CD4-positive, CD25-positive, alpha-beta regulatory T cell (primary cell): ENCODE measurements at regions not wholly inside any gene's neighbourhood (a gene's known extent, or its start where the extent isn't known, plus 50 kb on each side); places are given as distances from the start of the nearest gene placed in this dataset.
"Not testable (repeated sequence)": the region's sequence is repeated elsewhere in the genome, so short reads cannot be mapped to it uniquely, and the experiment has no call there.

Source experiments
- ATAC-seq, 2 donors: fragments of 150-1000 bp; cut with Tn5 transposase; one replicate each; pipeline ENCODE4 v1.10.0; 2021; ENCODE audit warnings: low read depth in 2 of 2, moderate number of reproducible peaks in 2 of 2, moderate library complexity in 1 of 2
- DNase-seq, 3 donors: peaks; one replicate each; pipeline versions ENCODE4 v3.0.0 to v3.0.0-alpha.2; 2012 to 2022; ENCODE audit warnings: mixed read lengths in 1 of 3
- H3K27ac ChIP-seq: one replicate; pipeline ENCODE4 v1.7.0; 2013; ENCODE audit warnings: mild to moderate bottlenecking, low read length; ENCODE audit not compliant: insufficient read depth, poor library complexity, severe bottlenecking
- H3K27me3 ChIP-seq: one replicate; pipeline ENCODE4 v1.7.0; 2013; ENCODE audit warnings: low read length; ENCODE audit not compliant: control insufficient read depth, insufficient read depth
- H3K36me3 ChIP-seq: one replicate; pipeline ENCODE4 v1.7.0; 2013; ENCODE audit warnings: mild to moderate bottlenecking, low read length, moderate library complexity; ENCODE audit not compliant: control insufficient read depth, insufficient read depth
- H3K4me1 ChIP-seq: 2 replicates; pipeline ENCODE4 v1.7.0; 2013; ENCODE audit warnings: mild to moderate bottlenecking, low read length; ENCODE audit not compliant: insufficient read depth, control insufficient read depth, poor library complexity, severe bottlenecking
- H3K4me3 ChIP-seq: one replicate; pipeline ENCODE4 v1.7.0; 2013; ENCODE audit warnings: low read depth, mild to moderate bottlenecking, low read length, moderate library complexity
- H3K9me3 ChIP-seq, 2 experiments: 1 replicate in 1 of 2; 2 replicates in 1 of 2; pipeline ENCODE4 v1.7.0; 2013; ENCODE audit warnings: low read length in 2 of 2, mild to moderate bottlenecking in 1 of 2, moderate library complexity in 1 of 2; ENCODE audit not compliant: control insufficient read depth in 2 of 2
- H3K27ac Mint-ChIP-seq, 3 donors: one replicate each; pipeline ENCODE4 v1.8.0; 2020 to 2022; ENCODE audit warnings: mild to moderate bottlenecking in 3 of 3, mixed read lengths in 3 of 3, moderate library complexity in 2 of 3
- H3K27me3 Mint-ChIP-seq: one replicate; pipeline ENCODE4 v1.8.0; 2022; ENCODE audit warnings: mild to moderate bottlenecking, mixed read lengths
- H3K36me3 Mint-ChIP-seq: one replicate; pipeline ENCODE4 v1.8.0; 2020; ENCODE audit warnings: mixed read lengths
- H3K4me1 Mint-ChIP-seq, 4 donors: one replicate each; pipeline ENCODE4 v1.8.0; 2020 to 2022; ENCODE audit warnings: mixed read lengths in 4 of 4, mild to moderate bottlenecking in 1 of 4
- H3K4me3 Mint-ChIP-seq, 4 donors: one replicate each; pipeline ENCODE4 v1.8.0; 2020 to 2022; ENCODE audit warnings: mild to moderate bottlenecking in 4 of 4, mixed read lengths in 4 of 4, moderate library complexity in 3 of 4
- H3K9me3 Mint-ChIP-seq, 7 donors: one replicate each; pipeline ENCODE4 v1.8.0; 2020 to 2022; ENCODE audit warnings: mixed read lengths in 7 of 7, mild to moderate bottlenecking in 3 of 7, moderate library complexity in 2 of 7

DNA sequence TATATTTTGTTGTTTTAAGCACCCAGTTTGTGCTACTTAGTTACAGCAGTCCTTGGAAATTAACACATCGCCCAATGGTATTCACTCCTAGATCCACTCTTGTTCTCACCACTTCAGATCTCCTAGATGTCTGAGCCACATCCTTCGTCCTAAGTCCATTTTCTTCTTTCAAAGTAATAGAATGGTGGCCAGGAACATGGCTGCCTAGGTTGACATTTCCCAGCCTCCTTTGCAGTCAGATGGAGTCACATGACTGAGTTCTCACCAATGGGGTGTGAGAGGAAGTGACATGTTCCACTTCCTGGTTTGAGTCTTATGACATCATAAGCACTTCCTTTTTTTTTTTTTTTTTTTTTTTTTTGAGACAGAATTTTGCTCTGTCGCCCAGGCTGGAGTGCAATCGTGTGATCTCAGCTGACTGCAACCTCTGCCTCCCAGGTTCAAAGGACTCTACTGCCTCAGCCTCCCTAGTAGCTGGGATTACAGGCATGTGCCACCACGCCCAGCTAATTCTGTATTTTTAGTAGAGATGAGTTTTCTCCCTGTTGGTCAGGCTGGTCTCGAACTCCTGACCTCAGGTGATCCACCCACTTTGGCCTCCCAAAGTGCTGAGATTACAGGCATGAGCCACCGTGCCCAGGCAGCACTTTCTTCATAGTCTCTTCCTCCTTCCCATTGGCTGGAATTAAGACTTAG, 91.7 kb upstream of the MRI1 start:
- H3K4me1 Mint-ChIP-seq, H3K4me1 ChIP-seq, H3K9me3 ChIP-seq, H3K36me3 ChIP-seq, H3K4me3 Mint-ChIP-seq, H3K4me3 ChIP-seq, H3K27ac ChIP-seq, ATAC-seq, H3K9me3 Mint-ChIP-seq, H3K36me3 Mint-ChIP-seq, H3K27me3 ChIP-seq, H3K27me3 Mint-ChIP-seq, H3K27ac Mint-ChIP-seq: not testable (repeated sequence)
- DNase-seq: peak in 2 of 3 donors; percentile 2 to 38

GRCh38 chr19:13670846-13671245, 93.5 kb upstream of the MRI1 start:
- H3K27ac Mint-ChIP-seq: no peak overlapping the region
- no peaks in the 10 kb centered on the region for H3K27me3 Mint-ChIP-seq
- no peaks in the 10 kb centered on the region for H3K36me3 Mint-ChIP-seq
- ATAC-seq: no peak
- H3K36me3 ChIP-seq: no peaks in the 10 kb centered on the region
- H3K9me3 ChIP-seq: no peaks in the 10 kb centered on the region
- no peak overlapping the region for H3K27ac ChIP-seq
- no peak overlapping the region for H3K4me3 ChIP-seq
- no peak overlapping the region for H3K4me3 Mint-ChIP-seq
- H3K27me3 ChIP-seq: no peaks in the 10 kb centered on the region
- no peak for DNase-seq
- H3K4me1 Mint-ChIP-seq: no peaks in the 10 kb centered on the region
- no peaks in the 10 kb centered on the region for H3K4me1 ChIP-seq
- peaks cover 0 to 7% (median 3%) of the 10 kb centered on the region in 7 donors for H3K9me3 Mint-ChIP-seq

- no peaks in the 10 kb centered on the region for H3K36me3 ChIP-seq
- DNase-seq (no peak), ATAC-seq (no peak)
- no peak overlapping the region for H3K27ac ChIP-seq
- no peak overlapping the region for H3K4me3 ChIP-seq
- H3K4me3 Mint-ChIP-seq: no peak overlapping the region
- no peaks in the 10 kb centered on the region for H3K36me3 Mint-ChIP-seq
- no peaks in the 10 kb centered on the region for H3K27me3 Mint-ChIP-seq
- no peaks in the 10 kb centered on the region for H3K4me1 ChIP-seq
- peaks cover 0 to 7% (median 3%) of the 10 kb centered on the region in 7 donors for H3K9me3 Mint-ChIP-seq
- H3K27me3 ChIP-seq: no peaks in the 10 kb centered on the region
- no peaks in the 10 kb centered on the region for H3K9me3 ChIP-seq
- H3K4me1 Mint-ChIP-seq: no peaks in the 10 kb centered on the region
- H3K27ac Mint-ChIP-seq: no peak overlapping the region
Measured at GRCh38 chr19:13669780-13670355, 94.5 kb upstream of the MRI1 start.

DNA sequence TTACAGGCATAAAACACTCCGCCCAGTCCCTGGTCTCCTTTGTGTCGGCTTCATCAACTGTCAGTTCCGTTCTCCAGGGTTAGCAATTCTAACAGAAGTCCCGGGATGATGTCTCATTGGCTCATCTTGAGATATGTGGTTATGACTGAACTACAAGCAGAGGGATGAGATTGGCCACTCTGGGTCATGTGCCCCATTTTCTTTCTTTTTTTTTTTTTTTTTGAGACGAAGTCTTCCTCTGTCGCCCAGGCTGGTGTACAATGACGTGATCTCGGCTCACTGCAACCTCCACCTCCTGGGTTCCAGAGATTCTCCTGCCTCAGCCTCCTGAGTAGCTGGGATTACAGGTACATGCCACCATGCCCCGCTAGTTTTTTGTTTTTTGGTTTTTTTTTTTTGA, 95.4 kb upstream of the MRI1 start:
- ATAC-seq: no peak
- Histone ChIP-seq H3K4me3 (no peak overlapping the region), H3K27me3 (no peaks in the 10 kb centered on the region), H3K36me3 (no peaks in the 10 kb centered on the region), H3K4me1 (no peaks in the 10 kb centered on the region), H3K9me3 (no peaks in the 10 kb centered on the region), H3K27ac (no peak overlapping the region)
- H3K4me3 Mint-ChIP-seq: no peak overlapping the region
- H3K4me1 Mint-ChIP-seq: no peaks in the 10 kb centered on the region
- H3K27me3 Mint-ChIP-seq: no peaks in the 10 kb centered on the region
- peak overlapping the region in 1 of 3 donors; percentile 79 for H3K27ac Mint-ChIP-seq
- H3K9me3 Mint-ChIP-seq: peaks cover 0 to 7% (median 3%) of the 10 kb centered on the region in 7 donors
- DNase-seq: no peak
- H3K36me3 Mint-ChIP-seq: no peaks in the 10 kb centered on the region

GRCh38 chr19:13666165-13666564, 98.2 kb upstream of the MRI1 start:
- H3K27me3 ChIP-seq: no peaks in the 10 kb centered on the region
- no peaks in the 10 kb centered on the region for H3K9me3 ChIP-seq
- Mint-ChIP-seq H3K4me3 (no peak overlapping the region), H3K27me3 (peaks cover 4% of the 10 kb centered on the region), H3K9me3 (no peaks in the 10 kb centered on the region), H3K36me3 (no peaks in the 10 kb centered on the region), H3K4me1 (no peaks in the 10 kb centered on the region), H3K27ac (no peak overlapping the region)
- no peaks in the 10 kb centered on the region for H3K36me3 ChIP-seq
- H3K27ac ChIP-seq: no peak overlapping the region
- no peak for ATAC-seq
- no peak overlapping the region for H3K4me3 ChIP-seq
- H3K4me1 ChIP-seq: no peaks in the 10 kb centered on the region
- DNase-seq: no peak

DNA sequence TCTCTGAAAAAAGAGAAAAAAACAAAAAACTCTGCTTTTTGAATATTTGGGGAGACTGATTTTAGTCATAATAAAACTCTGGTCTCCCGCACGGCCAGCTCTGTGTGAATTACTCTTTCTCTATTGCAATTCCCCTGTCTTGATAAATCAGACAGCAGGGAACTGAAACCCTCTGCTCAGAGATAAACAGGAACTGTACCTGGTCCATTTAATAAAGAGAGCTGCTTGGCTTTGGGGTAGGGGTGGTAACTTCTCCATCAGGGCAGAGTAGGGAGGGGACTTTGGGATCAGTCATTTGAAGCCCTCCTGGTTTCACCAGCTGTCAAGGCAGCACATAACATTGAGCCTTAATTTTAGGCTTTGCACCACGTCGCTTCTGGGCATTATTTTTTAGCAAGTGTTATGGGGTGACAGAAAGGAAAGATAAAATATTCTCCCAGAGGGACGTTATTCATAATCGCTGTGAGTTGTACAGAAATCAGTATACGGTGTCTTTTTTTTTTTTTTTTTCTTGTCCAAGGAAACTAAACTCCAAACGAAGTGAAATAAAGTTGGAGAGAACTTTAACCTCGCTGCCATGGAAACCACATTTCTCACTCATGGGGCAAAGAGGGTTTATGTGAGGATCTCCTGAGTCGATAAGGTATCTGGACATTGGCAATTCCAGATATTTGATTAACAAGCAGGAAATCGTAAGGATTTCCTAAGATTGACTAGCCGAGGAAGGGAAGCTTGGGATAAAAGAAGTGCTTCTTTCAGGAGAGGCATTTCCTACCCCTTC, 99.0 kb upstream of the MRI1 start:
- no peak for DNase-seq
- Mint-ChIP-seq H3K36me3 (no peaks in the 10 kb centered on the region), H3K4me1 (no peaks in the 10 kb centered on the region), H3K27ac (no peak overlapping the region), H3K27me3 (peaks cover 4% of the 10 kb centered on the region), H3K4me3 (peak overlapping the region in 1 of 4 donors; percentile 38), H3K9me3 (no peaks in the 10 kb centered on the region)
- H3K4me1 ChIP-seq: no peaks in the 10 kb centered on the region
- no peak for ATAC-seq
- no peaks in the 10 kb centered on the region for H3K36me3 ChIP-seq
- no peak overlapping the region for H3K4me3 ChIP-seq
- no peaks in the 10 kb centered on the region for H3K9me3 ChIP-seq
- no peaks in the 10 kb centered on the region for H3K27me3 ChIP-seq
- no peak overlapping the region for H3K27ac ChIP-seq

GRCh38 chr19:13652810-13653590, 111.3 kb upstream of the MRI1 start:
- H3K27me3 Mint-ChIP-seq: peaks cover 4% of the 10 kb centered on the region
- peaks cover 0 to 14% (median 2%) of the 10 kb centered on the region in 4 donors for H3K4me1 Mint-ChIP-seq
- ATAC-seq (peak; percentile 52 to 69), DNase-seq (peak in 1 of 3 donors; percentile 61)
- H3K27ac Mint-ChIP-seq: peak overlapping the region in 2 of 3 donors; percentile 20 to 91
- Histone ChIP-seq H3K9me3 (no peaks in the 10 kb centered on the region), H3K36me3 (no peaks in the 10 kb centered on the region), H3K27ac (peak overlapping the region; percentile 2), H3K4me1 (no peaks in the 10 kb centered on the region), H3K4me3 (no peak overlapping the region), H3K27me3 (no peaks in the 10 kb centered on the region)
- no peak overlapping the region for H3K4me3 Mint-ChIP-seq
- peaks cover 0 to 5% (median 1%) of the 10 kb centered on the region in 7 donors for H3K9me3 Mint-ChIP-seq
- H3K36me3 Mint-ChIP-seq: peaks cover 4% of the 10 kb centered on the region
